Esophagus muscularis mucosa (tissue), 4 donors: ENCODE measurements at regions not wholly inside any gene's neighbourhood (a gene's known extent, or its start where the extent isn't known, plus 50 kb on each side); places are given as distances from the start of the nearest gene placed in this dataset.
"Not testable (repeated sequence)": the region's sequence is repeated elsewhere in the genome, so short reads cannot be mapped to it uniquely, and the experiment has no call there.

Experiments used
- CTCF ChIP-seq, 3 experiments: fragments of 200-600 bp in 2 of 3; fragments of 450-650 bp in 1 of 3; sonication (generic) in 2 of 3; IDR thresholded peaks; one replicate each; pipeline ENCODE4 v1.5.1; 2017 to 2019; ENCODE audit warnings: antibody characterized with exemption in 3 of 3, mild to moderate bottlenecking in 2 of 3, moderate library complexity in 1 of 3
- EP300 ChIP-seq: sonication (generic); formaldehyde crosslinking; IDR thresholded peaks from one replicate; pipeline ENCODE4 v1.6.1; 2017; ENCODE audit warnings: antibody characterized with exemption
- POLR2AphosphoS5 ChIP-seq, 2 donors: sonication (generic); formaldehyde crosslinking; IDR thresholded peaks; one replicate each; pipeline ENCODE4 v1.6.1; 2017; ENCODE audit warnings: antibody characterized with exemption in 2 of 2

GRCh38 chr16:88205482-88205881 lies 177.3 kb upstream of the ZNF469 start:
- TF ChIP-seq POLR2AphosphoS5 (IDR thresholded peaks at IDR 0.05); CTCF (IDR thresholded peaks at IDR 0.05); EP300: not testable (repeated sequence)
